ENCODE measurements at regions not wholly inside any gene's neighbourhood (a gene's known extent, or its start where the extent isn't known, plus 50 kb on each side); places are given as distances from the start of the nearest gene placed in this dataset.
A peak's percentile ranks its signal among the peaks of the same experiment; 100 is the strongest.

GRCh38 chr2:51299370-51299769 lies 267.4 kb upstream of the NRXN1 start (continued):
- TF ChIP-seq POLR2AphosphoS5 (IDR thresholded peaks at IDR 0.05; ENCODE audit: low read length), result no peak

DNA sequence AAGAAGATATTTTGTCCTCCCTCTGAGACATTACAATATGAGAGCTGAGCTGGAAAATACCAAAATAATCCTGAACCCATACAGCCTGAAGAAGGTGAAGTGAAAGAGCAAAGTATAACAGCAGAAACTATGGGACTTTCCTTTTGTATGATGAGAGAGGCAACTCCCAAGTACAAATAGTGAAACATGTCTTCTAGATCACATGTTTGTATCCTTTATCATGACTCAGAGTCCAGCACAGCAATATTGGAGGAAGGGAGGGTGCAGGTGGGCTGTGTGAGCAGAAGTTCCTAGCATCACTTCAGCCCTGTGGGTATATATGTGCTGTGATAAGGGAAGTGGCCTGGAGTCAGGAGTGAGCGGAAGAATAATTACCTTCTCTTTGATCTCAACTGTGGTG lies 265.6 kb upstream of the NRXN1 start:
- H3K79me2 ChIP-seq (ENCODE audit: control insufficient read depth, insufficient read depth, low read length), result no peaks in the 10 kb centered on the region
- 38% methylated on average over 1 of the region's 1 CpG for WGBS (ENCODE audit: insufficient coverage, insufficient replicate concordance, low lambda C conversion rate, missing lambda C conversion rate)
- intact Hi-C loops (cut with micrococcal nuclease; ENCODE audit: unreplicated experiment), result no loop called here
- TF ChIP-seq NFIC (IDR thresholded peaks at IDR 0.05; ENCODE audit: low read depth, low read length) (no peak), SRF (IDR thresholded peaks at IDR 0.05; ENCODE audit: low read depth in 2 of 2, low read length in 2 of 2) (no peak), NFYA (IDR thresholded peaks at IDR 0.05; ENCODE audit: borderline replicate concordance, low read depth, low read length) (no peak), NFXL1 (IDR thresholded peaks at IDR 0.05; ENCODE audit: borderline replicate concordance) (no peak), IKZF2 (IDR thresholded peaks at IDR 0.05) (peak in 1 of 2 experiments; percentile 12; a peak in 2 of 4 replicates), SIN3A (IDR thresholded peaks at IDR 0.05; ENCODE audit: low read depth, low read length) (no peak), TCF12 (IDR thresholded peaks at IDR 0.05; ENCODE audit: low read depth, low read length) (no peak), POLR2AphosphoS5 (IDR thresholded peaks at IDR 0.05; ENCODE audit: low read length) (no peak), ETV6 (conservative IDR thresholded peaks at IDR 0.05 in 1 of 2, IDR thresholded peaks at IDR 0.05 in 1 of 2; ENCODE audit: borderline replicate concordance in 1 of 2, low read depth in 1 of 2) (no peak), BACH1 (IDR thresholded peaks at IDR 0.05; ENCODE audit: borderline replicate concordance) (no peak), CBX3 (IDR thresholded peaks at IDR 0.05; ENCODE audit: borderline replicate concordance, low read depth) (no peak), SIX5 (IDR thresholded peaks at IDR 0.05; ENCODE audit: low read depth, low read length, severe bottlenecking) (no peak), SMC3 (IDR thresholded peaks at IDR 0.05; ENCODE audit: borderline replicate concordance, low read length) (no peak), TCF7 (IDR thresholded peaks at IDR 0.05; ENCODE audit: borderline replicate concordance) (no peak), ELK1 (IDR thresholded peaks at IDR 0.05; ENCODE audit: low read depth, low read length) (no peak), GABPA (IDR thresholded peaks at IDR 0.05; ENCODE audit: low read depth) (no peak), NFYB (IDR thresholded peaks at IDR 0.05; ENCODE audit: insufficient read depth, low read depth, low read length) (no peak), TARDBP (IDR thresholded peaks at IDR 0.05; ENCODE audit: borderline replicate concordance) (no peak), KLF5 (IDR thresholded peaks at IDR 0.05; ENCODE audit: partially characterized antibody) (no peak), RAD51 (IDR thresholded peaks at IDR 0.05) (peak; percentile 66; the same call in 1 of the 2 replicates)
- TF ChIP-seq, protein P1, sequence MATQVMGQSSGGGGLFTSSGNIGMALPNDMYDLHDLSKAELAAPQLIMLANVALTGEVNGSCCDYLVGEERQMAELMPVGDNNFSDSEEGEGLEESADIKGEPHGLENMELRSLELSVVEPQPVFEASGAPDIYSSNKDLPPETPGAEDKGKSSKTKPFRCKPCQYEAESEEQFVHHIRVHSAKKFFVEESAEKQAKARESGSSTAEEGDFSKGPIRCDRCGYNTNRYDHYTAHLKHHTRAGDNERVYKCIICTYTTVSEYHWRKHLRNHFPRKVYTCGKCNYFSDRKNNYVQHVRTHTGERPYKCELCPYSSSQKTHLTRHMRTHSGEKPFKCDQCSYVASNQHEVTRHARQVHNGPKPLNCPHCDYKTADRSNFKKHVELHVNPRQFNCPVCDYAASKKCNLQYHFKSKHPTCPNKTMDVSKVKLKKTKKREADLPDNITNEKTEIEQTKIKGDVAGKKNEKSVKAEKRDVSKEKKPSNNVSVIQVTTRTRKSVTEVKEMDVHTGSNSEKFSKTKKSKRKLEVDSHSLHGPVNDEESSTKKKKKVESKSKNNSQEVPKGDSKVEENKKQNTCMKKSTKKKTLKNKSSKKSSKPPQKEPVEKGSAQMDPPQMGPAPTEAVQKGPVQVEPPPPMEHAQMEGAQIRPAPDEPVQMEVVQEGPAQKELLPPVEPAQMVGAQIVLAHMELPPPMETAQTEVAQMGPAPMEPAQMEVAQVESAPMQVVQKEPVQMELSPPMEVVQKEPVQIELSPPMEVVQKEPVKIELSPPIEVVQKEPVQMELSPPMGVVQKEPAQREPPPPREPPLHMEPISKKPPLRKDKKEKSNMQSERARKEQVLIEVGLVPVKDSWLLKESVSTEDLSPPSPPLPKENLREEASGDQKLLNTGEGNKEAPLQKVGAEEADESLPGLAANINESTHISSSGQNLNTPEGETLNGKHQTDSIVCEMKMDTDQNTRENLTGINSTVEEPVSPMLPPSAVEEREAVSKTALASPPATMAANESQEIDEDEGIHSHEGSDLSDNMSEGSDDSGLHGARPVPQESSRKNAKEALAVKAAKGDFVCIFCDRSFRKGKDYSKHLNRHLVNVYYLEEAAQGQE (IDR thresholded peaks at IDR 0.05; ENCODE audit: low read depth, low read length), result no peak

More for the DNA sequence above, 265.6 kb upstream of the NRXN1 start:
- no peak for DNase-seq (ENCODE audit: low read depth, low spot score)
- Histone ChIP-seq H4K20me1 (ENCODE audit: control insufficient read depth, insufficient read depth) (no peaks in the 10 kb centered on the region), H3K36me3 (ENCODE audit: control insufficient read depth in 2 of 2, insufficient read depth in 2 of 2, low read length in 1 of 2) (no peaks in the 10 kb centered on the region), H3K4me2 (ENCODE audit: control insufficient read depth, insufficient read depth) (no peak overlapping the region), H3K9me3 (replicated peaks; ENCODE audit: control insufficient read depth, insufficient read depth, low read length) (no peaks in the 10 kb centered on the region), H3K27me3 (replicated peaks in 1 of 2; ENCODE audit: control insufficient read depth in 2 of 2, insufficient read depth in 2 of 2, low read length in 1 of 2) (no peaks in the 10 kb centered on the region), H3K9ac (ENCODE audit: control insufficient read depth, insufficient read depth, low read length) (no peak overlapping the region), H3K27ac (ENCODE audit: control insufficient read depth, insufficient read depth) (no peak overlapping the region), H3K4me3 (no peak overlapping the region), H2AFZ (ENCODE audit: control insufficient read depth, low read depth, low read length) (no peak overlapping the region), H3K4me1 (ENCODE audit: control insufficient read depth, insufficient read depth, low read length) (no peaks in the 10 kb centered on the region)
- no peak for FAIRE-seq
- ChIA-PET RAD21 (ENCODE audit: unreplicated experiment) (no interaction called here), POLR2A (no interaction called here), CTCF (no interaction called here), SMC1A (ENCODE audit: uncharacterized antibody, unreplicated experiment) (no interaction called here)
- BruUV-seq (replicated peaks), result no TSS peak
- in situ Hi-C loops (cut with MboI), result no loop called here
- ATAC-seq, result peak; percentile 90
